GM06990 (cell line): ENCODE measurements at regions not wholly inside any gene's neighbourhood (a gene's known extent, or its start where the extent isn't known, plus 50 kb on each side); places are given as distances from the start of the nearest gene placed in this dataset.

Experiments
- DNase-seq: peaks from one replicate; pipeline ENCODE4 v3.0.0-alpha.2; 2011; ENCODE audit not compliant: insufficient read length; ENCODE audit errors: extremely low read depth
- H3K27me3 ChIP-seq: replicated peaks from 2 replicates; pipeline ENCODE4 v1.6.0; 2011; ENCODE audit warnings: low read length; ENCODE audit not compliant: control insufficient read depth, insufficient read depth
- H3K36me3 ChIP-seq: 2 replicates; pipeline ENCODE4 v1.5.1; 2011; ENCODE audit warnings: low read length; ENCODE audit not compliant: control insufficient read depth, insufficient read depth
- H3K4me3 ChIP-seq: replicated peaks from 2 replicates; pipeline ENCODE4 v1.5.1; 2011; ENCODE audit warnings: low read depth, mild to moderate bottlenecking, control low read depth, low read length
- TF ChIP-seq, protein P1 (sequence below): IDR thresholded peaks from 2 replicates; pipeline ENCODE4 v1.5.1; 2011; ENCODE audit warnings: low read length, control low read depth, mild to moderate bottlenecking, inconsistent platforms; ENCODE audit not compliant: insufficient read depth, poor library complexity, severe bottlenecking

GRCh38 chr6:33882154-33882553, 78.4 kb upstream of the MLN start:
- Histone ChIP-seq H3K36me3 (no peaks in the 10 kb centered on the region), H3K27me3 (peaks cover 2% of the 10 kb centered on the region), H3K4me3 (no peak overlapping the region)
- no peak for DNase-seq
- TF ChIP-seq, protein P1, sequence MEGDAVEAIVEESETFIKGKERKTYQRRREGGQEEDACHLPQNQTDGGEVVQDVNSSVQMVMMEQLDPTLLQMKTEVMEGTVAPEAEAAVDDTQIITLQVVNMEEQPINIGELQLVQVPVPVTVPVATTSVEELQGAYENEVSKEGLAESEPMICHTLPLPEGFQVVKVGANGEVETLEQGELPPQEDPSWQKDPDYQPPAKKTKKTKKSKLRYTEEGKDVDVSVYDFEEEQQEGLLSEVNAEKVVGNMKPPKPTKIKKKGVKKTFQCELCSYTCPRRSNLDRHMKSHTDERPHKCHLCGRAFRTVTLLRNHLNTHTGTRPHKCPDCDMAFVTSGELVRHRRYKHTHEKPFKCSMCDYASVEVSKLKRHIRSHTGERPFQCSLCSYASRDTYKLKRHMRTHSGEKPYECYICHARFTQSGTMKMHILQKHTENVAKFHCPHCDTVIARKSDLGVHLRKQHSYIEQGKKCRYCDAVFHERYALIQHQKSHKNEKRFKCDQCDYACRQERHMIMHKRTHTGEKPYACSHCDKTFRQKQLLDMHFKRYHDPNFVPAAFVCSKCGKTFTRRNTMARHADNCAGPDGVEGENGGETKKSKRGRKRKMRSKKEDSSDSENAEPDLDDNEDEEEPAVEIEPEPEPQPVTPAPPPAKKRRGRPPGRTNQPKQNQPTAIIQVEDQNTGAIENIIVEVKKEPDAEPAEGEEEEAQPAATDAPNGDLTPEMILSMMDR = no peak

DNA sequence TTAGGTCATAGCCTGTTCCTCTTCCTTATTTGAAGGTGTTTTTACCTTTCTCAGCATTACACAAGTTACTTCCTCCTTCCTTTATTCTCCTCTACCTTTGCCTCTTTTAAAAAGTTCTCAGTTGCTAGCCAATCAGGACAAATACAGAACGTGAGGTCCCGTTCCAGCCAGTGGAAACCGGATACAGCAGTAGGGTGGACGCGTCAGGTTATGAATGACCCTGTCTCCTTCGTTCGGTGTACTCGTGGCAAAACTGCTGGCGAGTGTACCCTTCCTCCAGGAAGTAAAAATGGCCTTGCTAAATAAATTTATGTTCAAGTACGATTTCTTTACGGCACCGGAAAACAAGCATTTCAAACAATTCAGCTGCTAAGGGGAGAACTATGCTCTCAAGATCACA, 77.0 kb upstream of the MLN start:
- no peak for DNase-seq
- TF ChIP-seq, protein P1 = no peak
- Histone ChIP-seq H3K36me3 (no peaks in the 10 kb centered on the region), H3K27me3 (peaks cover 2% of the 10 kb centered on the region), H3K4me3 (no peak overlapping the region)

DNA sequence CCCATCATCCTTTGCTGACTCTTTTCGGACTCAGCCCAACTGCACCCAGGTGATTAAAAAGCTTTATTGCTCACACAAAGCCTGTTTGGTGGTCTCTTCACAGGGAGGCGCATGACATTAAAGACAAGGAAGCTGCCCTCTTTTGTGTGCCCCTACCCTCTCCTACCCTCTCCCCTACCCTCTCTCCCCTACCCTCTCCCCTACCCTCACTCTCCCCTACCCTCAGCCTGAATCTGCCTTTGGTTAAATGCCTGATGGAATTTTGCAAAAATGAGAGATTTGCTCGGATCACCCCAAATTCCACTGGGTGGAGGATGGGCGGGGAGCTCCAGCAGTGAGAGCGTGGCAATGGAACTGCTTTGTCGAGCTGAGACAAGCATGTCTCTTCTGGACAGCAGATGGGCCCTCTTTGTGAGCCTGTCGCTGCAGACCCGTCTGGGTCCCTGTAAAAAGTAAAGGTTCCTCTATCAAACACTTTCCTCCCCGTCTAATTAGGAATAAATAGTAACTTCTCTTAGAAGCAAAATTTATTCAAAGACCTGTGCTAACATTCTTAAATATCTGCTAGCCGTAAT, 76.4 kb upstream of the MLN start:
- Histone ChIP-seq H3K27me3 (peaks cover 2% of the 10 kb centered on the region), H3K36me3 (no peaks in the 10 kb centered on the region), H3K4me3 (no peak overlapping the region)
- DNase-seq = no peak
- TF ChIP-seq, protein P1 = no peak

GRCh38 chr6:33878562-33878961, 74.8 kb upstream of the MLN start:
- DNase-seq = no peak
- TF ChIP-seq, protein P1 = no peak
- peaks cover 2% of the 10 kb centered on the region for H3K27me3 ChIP-seq
- no peak overlapping the region for H3K4me3 ChIP-seq
- H3K36me3 ChIP-seq = no peaks in the 10 kb centered on the region

DNA sequence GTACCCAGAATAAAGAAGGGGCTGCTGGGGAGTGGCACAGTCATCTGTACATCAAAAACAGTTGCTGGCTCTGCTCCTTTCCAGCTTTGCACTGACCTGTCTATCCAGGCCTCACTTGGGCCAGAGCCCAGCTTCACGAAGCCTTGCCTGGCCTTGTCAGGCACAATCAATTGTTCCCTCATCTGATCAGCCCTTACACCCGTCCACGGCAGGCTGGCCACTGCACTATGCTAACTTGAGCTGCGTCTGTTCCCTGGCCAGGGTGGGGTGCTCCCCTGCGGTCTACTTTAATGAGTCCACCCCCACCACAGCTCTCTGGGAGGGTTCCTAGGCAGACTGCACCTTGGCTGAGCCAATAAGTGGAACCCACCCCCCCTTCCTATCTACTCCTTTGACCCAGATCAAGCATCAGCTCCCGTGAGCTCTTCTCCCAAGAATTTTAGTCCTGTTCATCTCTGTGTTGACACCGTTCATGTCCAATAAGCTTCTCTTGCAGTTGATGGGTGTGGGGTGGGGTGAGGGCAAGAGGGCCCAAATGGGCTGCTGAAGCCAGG, 74.3 kb upstream of the MLN start:
- Histone ChIP-seq H3K27me3 (peaks cover 2% of the 10 kb centered on the region), H3K4me3 (no peak overlapping the region), H3K36me3 (no peaks in the 10 kb centered on the region)
- no peak for DNase-seq
- TF ChIP-seq, protein P1 = no peak

GRCh38 chr6:33875696-33876095, 71.9 kb upstream of the MLN start:
- H3K36me3 ChIP-seq = no peaks in the 10 kb centered on the region
- H3K4me3 ChIP-seq = no peak overlapping the region
- no peak for DNase-seq
- TF ChIP-seq, protein P1 = no peak
- peaks cover 2% of the 10 kb centered on the region for H3K27me3 ChIP-seq
